ENCODE measurements at regions not wholly inside any gene's neighbourhood (a gene's known extent, or its start where the extent isn't known, plus 50 kb on each side); places are given as distances from the start of the nearest gene placed in this dataset.

- WGBS, 3 donors: 66 to 80% (median 78%) methylated on average over 6 of the region's 6 CpGs
- H3K4me1 ChIP-seq (ENCODE audit: insufficient read depth): no peaks in the 10 kb centered on the region
Measured at GRCh38 chr4:56182356-56182755, 204.9 kb downstream of the AASDH start.

GRCh38 chr4:56181140-56181953 lies 205.9 kb downstream of the AASDH start:
- TF ChIP-seq CTCF (IDR thresholded peaks at IDR 0.05) (no peak), POLR2A (IDR thresholded peaks at IDR 0.05) (no peak), EP300 (IDR thresholded peaks at IDR 0.05) (no peak)
- intact Hi-C loops (cut with DNase I): no loop called here
- Histone ChIP-seq H3K4me3 (no peak overlapping the region), H3K27me3 (no peaks in the 10 kb centered on the region), H3K36me3 (no peaks in the 10 kb centered on the region), H3K9me3 (no peaks in the 10 kb centered on the region), H3K27ac (no peak overlapping the region), H3K4me1 (ENCODE audit: insufficient read depth) (no peaks in the 10 kb centered on the region)
- WGBS, 3 donors: 64 to 74% (median 67%) methylated on average over 5 of the region's 5 CpGs
- DNase-seq: no peak

More at GRCh38 chr4:56182356-56182755, 204.9 kb downstream of the AASDH start:
- Histone ChIP-seq H3K36me3 (no peaks in the 10 kb centered on the region), H3K9me3 (no peaks in the 10 kb centered on the region), H3K4me3 (no peak overlapping the region), H3K27ac (no peak overlapping the region), H3K27me3 (no peaks in the 10 kb centered on the region)
- intact Hi-C loops (cut with DNase I): no loop called here
- no peak for DNase-seq
- TF ChIP-seq CTCF (IDR thresholded peaks at IDR 0.05) (no peak), EP300 (IDR thresholded peaks at IDR 0.05) (no peak), POLR2A (IDR thresholded peaks at IDR 0.05) (no peak)

- Histone ChIP-seq H3K36me3 (no peaks in the 10 kb centered on the region), H3K4me1 (ENCODE audit: insufficient read depth) (no peaks in the 10 kb centered on the region), H3K9me3 (no peaks in the 10 kb centered on the region), H3K4me3 (no peak overlapping the region), H3K27ac (no peak overlapping the region), H3K27me3 (no peaks in the 10 kb centered on the region)
- intact Hi-C loops (cut with DNase I): no loop called here
- no peak for TF ChIP-seq CTCF (IDR thresholded peaks at IDR 0.05)
- WGBS, 3 donors: 90 to 98% (median 92%) methylated on average over 2 of the region's 2 CpGs
- DNase-seq: no peak
Measured at GRCh38 chr4:56169061-56169460, 218.2 kb downstream of the AASDH start.

GRCh38 chr4:56164907-56165306 lies 216.2 kb downstream of the CEP135 start:
- no peaks in the 10 kb centered on the region for H3K36me3 ChIP-seq
- intact Hi-C loops (cut with DNase I): no loop called here
- H3K4me1 ChIP-seq (ENCODE audit: insufficient read depth): no peaks in the 10 kb centered on the region
- no peak for DNase-seq
- TF ChIP-seq POLR2A (IDR thresholded peaks at IDR 0.05) (no peak), EP300 (IDR thresholded peaks at IDR 0.05) (no peak), CTCF (IDR thresholded peaks at IDR 0.05) (no peak)
- no peaks in the 10 kb centered on the region for H3K27me3 ChIP-seq
- H3K4me3 ChIP-seq: no peak overlapping the region
- 42 to 64% (median 51%) methylated on average over 3 of the region's 3 CpGs for WGBS, 3 donors
- H3K27ac ChIP-seq: no peak overlapping the region
- no peaks in the 10 kb centered on the region for H3K9me3 ChIP-seq
